ENCODE measurements at regions not wholly inside any gene's neighbourhood (a gene's known extent, or its start where the extent isn't known, plus 50 kb on each side); places are given as distances from the start of the nearest gene placed in this dataset.

DNA sequence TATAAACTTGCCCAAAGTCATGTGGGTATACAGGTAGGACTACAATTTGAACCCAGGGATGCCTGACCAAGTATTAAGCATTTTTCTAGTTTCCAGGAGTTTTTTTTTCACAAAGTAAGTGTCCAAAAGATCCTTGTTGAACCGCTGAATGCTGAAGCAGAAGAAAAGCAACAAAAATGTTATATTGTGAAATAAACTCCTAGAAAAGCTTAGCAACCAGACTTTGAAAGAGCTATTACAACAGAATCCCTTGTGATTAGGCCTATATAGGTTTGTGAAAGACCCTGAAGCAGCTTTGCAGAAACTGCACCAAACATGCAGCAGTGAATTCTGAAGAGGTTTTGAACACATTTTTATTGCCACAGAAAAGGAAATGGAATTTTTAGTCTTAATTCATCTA lies 236.8 kb downstream of the TUSC7 start:
- no peaks in the 10 kb centered on the region for H3K36me3 Mint-ChIP-seq (ENCODE audit: low read depth)
- Histone ChIP-seq H3K9me3 (ENCODE audit: control insufficient read depth, low read length) (no peaks in the 10 kb centered on the region), H3K27ac (ENCODE audit: low read depth, low read length) (no peak overlapping the region), H3K4me3 (ENCODE audit: low read length) (no peak overlapping the region), H3K9ac (ENCODE audit: extremely low read depth, low read length, poor library complexity, severe bottlenecking) (no peak overlapping the region), H3K4me1 (ENCODE audit: control insufficient read depth, insufficient read depth, low read length) (peaks cover 13% of the 10 kb centered on the region), H3K27me3 (ENCODE audit: control insufficient read depth, insufficient read depth, low read length, poor library complexity, severe bottlenecking) (no peaks in the 10 kb centered on the region), H3K36me3 (ENCODE audit: control insufficient read depth, insufficient read depth, low read length) (no peaks in the 10 kb centered on the region)
- TF ChIP-seq, protein P1, sequence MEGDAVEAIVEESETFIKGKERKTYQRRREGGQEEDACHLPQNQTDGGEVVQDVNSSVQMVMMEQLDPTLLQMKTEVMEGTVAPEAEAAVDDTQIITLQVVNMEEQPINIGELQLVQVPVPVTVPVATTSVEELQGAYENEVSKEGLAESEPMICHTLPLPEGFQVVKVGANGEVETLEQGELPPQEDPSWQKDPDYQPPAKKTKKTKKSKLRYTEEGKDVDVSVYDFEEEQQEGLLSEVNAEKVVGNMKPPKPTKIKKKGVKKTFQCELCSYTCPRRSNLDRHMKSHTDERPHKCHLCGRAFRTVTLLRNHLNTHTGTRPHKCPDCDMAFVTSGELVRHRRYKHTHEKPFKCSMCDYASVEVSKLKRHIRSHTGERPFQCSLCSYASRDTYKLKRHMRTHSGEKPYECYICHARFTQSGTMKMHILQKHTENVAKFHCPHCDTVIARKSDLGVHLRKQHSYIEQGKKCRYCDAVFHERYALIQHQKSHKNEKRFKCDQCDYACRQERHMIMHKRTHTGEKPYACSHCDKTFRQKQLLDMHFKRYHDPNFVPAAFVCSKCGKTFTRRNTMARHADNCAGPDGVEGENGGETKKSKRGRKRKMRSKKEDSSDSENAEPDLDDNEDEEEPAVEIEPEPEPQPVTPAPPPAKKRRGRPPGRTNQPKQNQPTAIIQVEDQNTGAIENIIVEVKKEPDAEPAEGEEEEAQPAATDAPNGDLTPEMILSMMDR (conservative IDR thresholded peaks at IDR 0.05): no peak
- no peak overlapping the region for H3K4me3 Mint-ChIP-seq
- 94% methylated on average over 1 of the region's 1 CpG; no CpG with 5 or more reads in 1 of the 2 experiments for WGBS, 2 experiments (ENCODE audit: insufficient coverage in 1 of 2, insufficient read length in 1 of 2)
- peaks cover 33% of the 10 kb centered on the region for H3K4me1 Mint-ChIP-seq
- DNase-seq: no peak
- no peaks in the 10 kb centered on the region for H3K27me3 Mint-ChIP-seq (ENCODE audit: insufficient read depth)
- no peak overlapping the region for H3K27ac Mint-ChIP-seq
- no peaks in the 10 kb centered on the region for H3K9me3 Mint-ChIP-seq

DNA sequence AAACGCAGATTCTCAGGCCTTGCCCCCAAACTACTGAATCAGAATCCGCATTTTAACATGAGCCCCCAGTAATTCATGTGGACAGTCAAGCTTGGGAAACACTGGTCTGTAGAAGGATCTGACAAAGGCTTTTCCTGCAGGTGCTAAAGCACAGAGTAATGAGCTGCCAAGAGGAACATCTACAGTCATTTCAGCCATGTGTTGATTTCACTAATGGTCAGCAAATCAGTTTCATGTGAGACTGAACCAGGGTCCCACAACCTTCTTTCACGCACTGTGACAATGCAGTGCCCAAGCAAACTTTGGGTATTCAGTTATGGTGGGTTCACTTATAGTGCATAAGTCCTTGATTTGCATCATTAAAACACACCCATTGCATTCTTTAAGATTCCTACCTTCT lies 237.6 kb downstream of the TUSC7 start:
- Histone ChIP-seq H3K36me3 (ENCODE audit: control insufficient read depth, insufficient read depth, low read length) (no peaks in the 10 kb centered on the region), H3K4me1 (ENCODE audit: control insufficient read depth, insufficient read depth, low read length) (peaks cover 13% of the 10 kb centered on the region), H3K27me3 (ENCODE audit: control insufficient read depth, insufficient read depth, low read length, poor library complexity, severe bottlenecking) (no peaks in the 10 kb centered on the region), H3K9ac (ENCODE audit: extremely low read depth, low read length, poor library complexity, severe bottlenecking) (no peak overlapping the region), H3K4me3 (ENCODE audit: low read length) (no peak overlapping the region), H3K9me3 (ENCODE audit: control insufficient read depth, low read length) (no peaks in the 10 kb centered on the region), H3K27ac (ENCODE audit: low read depth, low read length) (no peak overlapping the region)
- H3K9me3 Mint-ChIP-seq: no peaks in the 10 kb centered on the region
- H3K4me1 Mint-ChIP-seq: peaks cover 33% of the 10 kb centered on the region
- H3K36me3 Mint-ChIP-seq (ENCODE audit: low read depth): no peaks in the 10 kb centered on the region
- H3K4me3 Mint-ChIP-seq: no peak overlapping the region
- H3K27me3 Mint-ChIP-seq (ENCODE audit: insufficient read depth): no peaks in the 10 kb centered on the region
- 89 to 95% methylated on average over 2 to 3 of the region's 3 CpGs for whole genome bisulfite sequencing, 2 experiments (ENCODE audit: insufficient coverage in 1 of 2, insufficient read length in 1 of 2)
- TF ChIP-seq, protein P1 (conservative IDR thresholded peaks at IDR 0.05): no peak
- no peak overlapping the region for H3K27ac Mint-ChIP-seq
- no peak for DNase-seq

DNA sequence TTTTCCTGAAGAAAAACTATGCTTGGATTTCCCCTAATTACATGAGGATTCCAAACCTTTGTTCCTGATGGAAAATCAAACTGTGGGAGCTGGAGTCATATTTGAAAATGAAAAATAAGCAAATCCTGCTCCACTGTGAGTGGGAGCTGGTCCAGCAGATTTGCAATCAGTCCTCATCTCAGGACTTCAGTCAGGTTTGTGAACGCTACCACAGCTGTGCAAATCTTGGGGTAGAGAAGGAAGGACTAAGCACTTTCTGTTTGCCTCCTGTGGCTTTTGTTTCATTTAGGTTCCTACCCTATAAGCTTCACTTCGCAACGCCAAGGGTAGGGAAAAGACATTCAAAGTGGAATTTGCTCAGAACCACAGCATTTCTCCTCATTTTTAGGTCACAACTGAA lies 238.2 kb downstream of the TUSC7 start:
- Histone ChIP-seq H3K9ac (ENCODE audit: extremely low read depth, low read length, poor library complexity, severe bottlenecking) (no peak overlapping the region), H3K4me3 (ENCODE audit: low read length) (no peak overlapping the region), H3K4me1 (ENCODE audit: control insufficient read depth, insufficient read depth, low read length) (peaks cover 13% of the 10 kb centered on the region), H3K27me3 (ENCODE audit: control insufficient read depth, insufficient read depth, low read length, poor library complexity, severe bottlenecking) (no peaks in the 10 kb centered on the region), H3K36me3 (ENCODE audit: control insufficient read depth, insufficient read depth, low read length) (no peaks in the 10 kb centered on the region), H3K9me3 (ENCODE audit: control insufficient read depth, low read length) (no peaks in the 10 kb centered on the region), H3K27ac (ENCODE audit: low read depth, low read length) (no peak overlapping the region)
- Mint-ChIP-seq H3K4me3 (no peak overlapping the region), H3K27ac (no peak overlapping the region), H3K4me1 (peaks cover 33% of the 10 kb centered on the region), H3K9me3 (no peaks in the 10 kb centered on the region), H3K36me3 (ENCODE audit: low read depth) (no peaks in the 10 kb centered on the region), H3K27me3 (ENCODE audit: insufficient read depth) (no peaks in the 10 kb centered on the region)
- no peak for DNase-seq
- TF ChIP-seq, protein P1 (conservative IDR thresholded peaks at IDR 0.05): no peak
- 77 to 86% methylated on average over 2 to 3 of the region's 3 CpGs for WGBS, 2 experiments (ENCODE audit: insufficient coverage in 1 of 2, insufficient read length in 1 of 2)

Measured in endodermal cell (in vitro differentiated cells).